Caco-2 (cell line): ENCODE measurements at regions not wholly inside any gene's neighbourhood (a gene's known extent, or its start where the extent isn't known, plus 50 kb on each side); places are given as distances from the start of the nearest gene placed in this dataset.

ENCODE experiments used
- BruUV-seq: library from RNA; stranded (reverse); fragments of 400-500 nt; replicated peaks from 2 replicates; lab custom pipeline; 2021; lab: Mats Ljungman, UMichigan
- CTCF ChIA-PET: fragments of 300-600 bp; sonication (Branson Sonifier 250); formaldehyde crosslinking; loops from one replicate; lab custom pipeline; 2022; ENCODE audit warnings: antibody characterized with exemption; lab: Charles Lee
- POLR2A ChIA-PET: fragments of 300-600 bp; sonication (Branson Sonifier 250); formaldehyde crosslinking; loops from one replicate; lab custom pipeline; 2022; ENCODE audit warnings: antibody characterized with exemption; lab: Charles Lee
- DNase-seq, 2 experiments: peaks; one replicate each; pipeline versions ENCODE4 v3.0.0 to v3.0.0-alpha.2; 2020 to 2022
- H3K27me3 ChIP-seq: replicated peaks from 2 replicates; pipeline ENCODE4 v1.6.0; 2011; ENCODE audit warnings: low read length; ENCODE audit not compliant: control insufficient read depth, insufficient read depth
- H3K36me3 ChIP-seq: 2 replicates; pipeline ENCODE4 v1.5.1; 2011; ENCODE audit warnings: low read length; ENCODE audit not compliant: control insufficient read depth, insufficient read depth
- H3K4me1 ChIP-seq: fragments of 250-450 bp; sonication (Bioruptor Pico); 2 replicates; pipeline ENCODE4 v1.5.1; 2020; ENCODE audit warnings: mild to moderate bottlenecking
- H3K4me3 ChIP-seq: 2 replicates; pipeline ENCODE4 v1.5.1; 2011; ENCODE audit warnings: low read depth, mild to moderate bottlenecking, control low read depth, low read length
- H3K9me3 ChIP-seq: fragments of 250-450 bp; sonication (Bioruptor Pico); 2 replicates; pipeline ENCODE4 v1.5.1; 2020; ENCODE audit warnings: mild to moderate bottlenecking, moderate library complexity
- H3K27ac Mint-ChIP-seq: one replicate; pipeline ENCODE4 v1.8.0; 2022; ENCODE audit warnings: mixed read lengths; ENCODE audit not compliant: unreplicated experiment
- H3K27me3 Mint-ChIP-seq: one replicate; pipeline ENCODE4 v1.8.0; 2022; ENCODE audit warnings: mixed read lengths; ENCODE audit not compliant: insufficient read depth, unreplicated experiment
- H3K36me3 Mint-ChIP-seq: one replicate; pipeline ENCODE4 v1.8.0; 2022; ENCODE audit warnings: mild to moderate bottlenecking, mixed read lengths; ENCODE audit not compliant: insufficient read depth, unreplicated experiment
- H3K4me1 Mint-ChIP-seq: one replicate; pipeline ENCODE4 v1.8.0; 2022; ENCODE audit warnings: low read depth, mixed read lengths; ENCODE audit not compliant: unreplicated experiment
- H3K4me3 Mint-ChIP-seq: one replicate; pipeline ENCODE4 v1.8.0; 2022; ENCODE audit warnings: mild to moderate bottlenecking, moderate library complexity, mixed read lengths; ENCODE audit not compliant: unreplicated experiment
- H3K9me3 Mint-ChIP-seq: one replicate; pipeline ENCODE4 v1.8.0; 2022; ENCODE audit warnings: mixed read lengths; ENCODE audit not compliant: unreplicated experiment
- CTCF ChIP-seq, 2 experiments: fragments of 200-600 bp in 1 of 2; IDR thresholded peaks; 1 replicate in 1 of 2; 2 replicates in 1 of 2; pipeline versions ENCODE4 v1.5.1 to v1.8.0; 2011 to 2022; ENCODE audit warnings: antibody characterized with exemption in 1 of 2, control low read depth in 1 of 2, inconsistent platforms in 1 of 2, low read depth in 1 of 2, low read length in 1 of 2, mild to moderate bottlenecking in 1 of 2, moderate library complexity in 1 of 2; ENCODE audit not compliant: insufficient read depth in 1 of 2, severe bottlenecking in 1 of 2, unreplicated experiment in 1 of 2
- intact Hi-C: fragments of 100-400 bp; cut with micrococcal nuclease; formaldehyde crosslinking; loops from one replicate; pipeline ENCODE4 v1.10.0; 2022; ENCODE audit not compliant: unreplicated experiment

- Histone ChIP-seq H3K4me1 (no peaks in the 10 kb centered on the region), H3K4me3 (no peak overlapping the region), H3K27me3 (no peaks in the 10 kb centered on the region; the same call in 1 of the 2 replicates), H3K9me3 (no peaks in the 10 kb centered on the region), H3K36me3 (no peaks in the 10 kb centered on the region)
- H3K9me3 Mint-ChIP-seq: no peaks in the 10 kb centered on the region
- ChIA-PET CTCF (no interaction called here), POLR2A (no interaction called here)
- no peaks in the 10 kb centered on the region for H3K4me1 Mint-ChIP-seq
- H3K27ac Mint-ChIP-seq: no peak overlapping the region
- BruUV-seq: no TSS peak
- no peak for TF ChIP-seq CTCF (IDR thresholded peaks at IDR 0.05; ENCODE audit: insufficient read depth in 1 of 2, low read depth in 1 of 2, low read length in 1 of 2, severe bottlenecking in 1 of 2, unreplicated experiment in 1 of 2)
- intact Hi-C loops: no loop called here
- no peak overlapping the region for H3K4me3 Mint-ChIP-seq
- H3K27me3 Mint-ChIP-seq: no peaks in the 10 kb centered on the region
- no peak for DNase-seq
- no peaks in the 10 kb centered on the region for H3K36me3 Mint-ChIP-seq
Measured at GRCh38 chr2:587087-587960, 89.9 kb downstream of the TMEM18 start.

GRCh38 chr2:586641-587076 is 90.5 kb downstream of the TMEM18 start:
- TF ChIP-seq CTCF (IDR thresholded peaks at IDR 0.05; ENCODE audit: insufficient read depth in 1 of 2, low read depth in 1 of 2, low read length in 1 of 2, severe bottlenecking in 1 of 2, unreplicated experiment in 1 of 2): no peak
- intact Hi-C loops: loop anchor here (1.0 kb wide), 1 partner anchor 43 kb away; no protein-coding TSS in a partner anchor
- ChIA-PET POLR2A (no interaction called here), CTCF (no interaction called here)
- H3K9me3 ChIP-seq: no peaks in the 10 kb centered on the region
- H3K27me3 ChIP-seq: no peaks in the 10 kb centered on the region; the same call in 1 of the 2 replicates
- H3K27ac Mint-ChIP-seq: no peak overlapping the region
- H3K36me3 Mint-ChIP-seq: no peaks in the 10 kb centered on the region
- no peak overlapping the region for H3K4me3 Mint-ChIP-seq
- H3K4me3 ChIP-seq: no peak overlapping the region
- H3K9me3 Mint-ChIP-seq: no peaks in the 10 kb centered on the region
- H3K4me1 ChIP-seq: no peaks in the 10 kb centered on the region
- H3K27me3 Mint-ChIP-seq: peaks cover 2% of the 10 kb centered on the region
- H3K4me1 Mint-ChIP-seq: no peaks in the 10 kb centered on the region
- no peak for DNase-seq
- H3K36me3 ChIP-seq: no peaks in the 10 kb centered on the region
- BruUV-seq: no TSS peak

- intact Hi-C loops: no loop called here
- H3K4me3 ChIP-seq: no peak overlapping the region
- no peak for TF ChIP-seq CTCF (IDR thresholded peaks at IDR 0.05; ENCODE audit: insufficient read depth in 1 of 2, low read depth in 1 of 2, low read length in 1 of 2, severe bottlenecking in 1 of 2, unreplicated experiment in 1 of 2)
- Mint-ChIP-seq H3K4me1 (no peaks in the 10 kb centered on the region), H3K36me3 (no peaks in the 10 kb centered on the region), H3K9me3 (no peaks in the 10 kb centered on the region), H3K27ac (no peak overlapping the region), H3K4me3 (no peak overlapping the region), H3K27me3 (peaks cover 2% of the 10 kb centered on the region)
- H3K27me3 ChIP-seq: no peaks in the 10 kb centered on the region
- no peaks in the 10 kb centered on the region for H3K4me1 ChIP-seq
- no peak for DNase-seq
- H3K36me3 ChIP-seq: no peaks in the 10 kb centered on the region
- CTCF ChIA-PET: interaction anchor here (0.6 kb wide), 1 partner anchor 214 kb away, joined by 3 read pairs; no protein-coding TSS in a partner anchor
- no TSS peak for BruUV-seq
- POLR2A ChIA-PET: no interaction called here
- H3K9me3 ChIP-seq: no peaks in the 10 kb centered on the region
Measured at GRCh38 chr2:584863-585823, 92.1 kb downstream of the TMEM18 start.
